NCI-H1092 (cell line): ENCODE measurements at regions not wholly inside any gene's neighbourhood (a gene's known extent, or its start where the extent isn't known, plus 50 kb on each side); places are given as distances from the start of the nearest gene placed in this dataset.

Source experiments
- DNase-seq: peaks from one replicate; lab custom pipeline; 2025; lab: John Stamatoyannopoulos, UW

DNA sequence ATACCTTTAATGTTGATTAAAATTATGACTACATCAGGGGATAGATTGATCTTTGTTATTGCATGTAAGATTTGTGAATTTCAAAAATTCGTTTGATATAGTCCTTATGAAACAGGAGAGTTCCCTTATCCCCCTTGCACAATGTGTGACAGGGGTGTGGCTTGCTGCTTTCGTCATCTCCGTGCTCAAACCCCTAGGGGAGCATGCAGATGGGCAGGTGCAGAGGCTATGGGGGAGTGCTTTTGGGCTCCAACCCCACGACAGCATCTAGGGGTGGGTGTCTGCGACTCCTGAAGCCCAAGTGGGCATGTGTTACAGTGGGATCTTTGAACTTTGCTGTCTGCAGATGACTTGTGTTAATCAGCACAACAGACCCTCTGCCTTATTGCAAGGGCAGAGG lies 360.1 kb upstream of the GOLIM4 start:
- no peak for DNase-seq

DNA sequence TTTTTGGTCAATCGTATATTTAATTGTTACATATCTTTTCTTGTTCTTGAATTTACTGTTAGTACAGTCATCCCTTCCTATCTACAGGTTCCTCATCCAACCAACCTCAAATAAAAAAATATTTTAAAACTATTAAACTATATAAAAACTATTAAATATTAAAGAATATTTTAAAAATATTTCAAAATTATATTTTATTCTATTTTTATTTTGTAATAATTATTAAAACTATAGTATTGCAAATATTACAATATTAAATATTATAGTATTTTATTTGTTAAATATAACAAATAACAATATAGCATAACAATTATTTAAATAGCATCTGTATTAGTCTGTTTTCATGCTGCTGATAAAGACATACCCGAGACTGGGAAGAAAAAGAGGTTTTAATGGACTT lies 357.9 kb upstream of the GOLIM4 start:
- DNase-seq, result no peak

- DNase-seq, result no peak
These were observed 348.2 kb upstream of the GOLIM4 start for GRCh38 chr3:168443965-168444364.

- no peak for DNase-seq
These were observed 346.8 kb upstream of the GOLIM4 start for GRCh38 chr3:168442502-168442901.

DNA sequence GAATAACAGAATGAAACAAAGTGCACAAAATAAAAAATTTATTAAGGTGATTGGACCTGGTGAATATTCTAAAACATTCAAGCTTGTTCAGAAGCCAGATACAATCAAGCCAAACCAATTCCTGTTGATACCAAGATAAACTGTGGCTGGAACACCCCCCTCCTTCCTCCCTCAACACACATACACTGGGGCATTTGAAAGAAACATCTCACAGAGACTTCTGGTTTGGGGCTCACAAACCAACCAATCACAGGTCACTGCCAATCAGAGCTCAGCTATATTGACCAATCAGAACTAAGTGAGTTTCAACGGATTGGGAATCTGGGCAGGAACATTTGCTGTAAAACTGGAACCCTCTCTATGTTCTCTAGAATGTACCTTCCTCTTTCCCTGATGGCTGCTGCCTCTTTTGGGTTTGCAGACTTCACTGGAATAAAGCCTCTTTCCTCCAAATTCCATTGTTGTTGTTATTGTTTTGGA lies 340.6 kb upstream of the GOLIM4 start:
- no peak for DNase-seq

DNA sequence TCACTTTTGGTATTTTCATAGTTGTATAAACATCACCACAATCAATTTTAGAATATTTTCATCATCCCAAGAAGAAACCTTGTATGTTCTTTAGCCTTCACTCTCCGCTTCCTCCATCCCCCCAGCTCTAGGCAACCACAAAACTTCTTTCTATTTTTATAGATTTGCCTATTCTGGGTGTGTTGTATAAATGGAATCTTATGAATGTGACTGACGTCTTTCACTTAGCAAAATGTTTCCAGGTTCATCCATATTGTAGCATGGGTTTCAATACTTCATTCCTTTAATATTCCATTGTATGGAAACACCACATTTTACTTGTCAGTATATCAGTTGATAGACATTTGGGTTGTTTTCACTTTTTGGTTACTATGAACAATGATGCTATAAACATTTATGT lies 335.8 kb upstream of the GOLIM4 start:
- DNase-seq, result no peak

GRCh38 chr3:168427835-168428475 lies 332.2 kb upstream of the GOLIM4 start:
- DNase-seq, result no peak

GRCh38 chr3:168427156-168427555 lies 331.4 kb upstream of the GOLIM4 start:
- no peak for DNase-seq

- DNase-seq, result no peak
These were observed 330.3 kb upstream of the GOLIM4 start for GRCh38 chr3:168425936-168426595.

- no peak for DNase-seq
These were observed 328.5 kb upstream of the GOLIM4 start for GRCh38 chr3:168424059-168424734.

GRCh38 chr3:168422843-168423242 lies 327.1 kb upstream of the GOLIM4 start:
- no peak for DNase-seq

DNA sequence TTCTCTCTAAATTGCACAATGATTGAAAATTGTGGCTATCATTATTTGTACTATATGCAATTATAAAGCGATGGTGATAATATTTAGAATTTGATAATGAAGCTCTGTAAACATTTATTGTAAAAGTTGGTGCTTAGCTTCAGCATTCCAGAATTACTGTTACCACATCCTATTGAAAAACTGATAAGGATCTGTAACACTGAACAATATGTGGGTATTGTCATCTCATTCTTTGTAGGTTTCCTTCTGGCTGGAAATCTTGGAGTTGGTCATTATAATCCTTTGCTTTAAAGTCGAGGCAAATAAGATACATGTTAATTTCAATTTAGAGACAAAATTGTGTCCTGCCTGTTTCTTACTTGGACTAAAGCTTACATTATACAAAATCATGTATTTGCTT lies 323.4 kb upstream of the GOLIM4 start:
- DNase-seq, result no peak

DNA sequence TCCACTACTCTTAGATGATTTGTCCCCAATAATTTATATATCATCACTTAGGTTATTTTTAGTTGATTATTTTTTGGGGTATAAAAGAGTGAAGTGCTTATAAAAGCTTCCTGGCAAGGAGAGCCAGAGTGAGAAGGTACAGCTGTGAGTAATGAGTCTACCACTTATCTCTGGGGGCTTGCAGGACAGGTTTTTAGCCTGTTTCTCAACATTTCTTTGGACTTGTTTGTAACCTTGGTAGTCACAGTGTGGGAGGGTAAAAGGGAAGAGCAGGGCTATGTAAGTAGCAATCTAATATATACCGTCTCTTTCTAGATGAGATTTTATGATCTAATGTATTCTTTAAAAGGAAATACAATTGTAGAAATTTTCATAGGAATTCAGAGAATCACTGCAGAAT lies 321.3 kb upstream of the GOLIM4 start:
- no peak for DNase-seq

GRCh38 chr3:168416446-168416845 lies 320.7 kb upstream of the GOLIM4 start:
- DNase-seq, result no peak

DNA sequence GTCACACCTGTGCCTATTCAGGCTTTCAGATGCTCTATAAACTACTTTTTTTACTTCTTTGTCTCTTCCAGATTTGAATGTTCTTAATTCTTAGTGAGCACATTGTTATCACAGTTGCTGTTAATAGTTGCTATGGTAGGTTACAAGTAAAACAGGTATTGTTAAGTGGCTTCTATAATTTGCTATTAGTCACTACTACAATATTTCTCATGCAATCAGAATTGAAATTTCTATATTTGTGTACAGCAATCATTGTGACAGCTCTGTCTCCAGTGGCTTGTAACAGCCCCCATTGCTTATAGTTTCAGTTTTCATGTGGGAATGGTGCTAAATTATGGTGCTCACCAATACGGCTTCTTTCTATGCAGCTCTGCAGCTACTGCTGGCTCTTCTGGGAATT lies 318.4 kb upstream of the GOLIM4 start:
- no peak for DNase-seq

- DNase-seq, result no peak
These were observed 311.7 kb upstream of the GOLIM4 start for GRCh38 chr3:168407381-168407780.

DNA sequence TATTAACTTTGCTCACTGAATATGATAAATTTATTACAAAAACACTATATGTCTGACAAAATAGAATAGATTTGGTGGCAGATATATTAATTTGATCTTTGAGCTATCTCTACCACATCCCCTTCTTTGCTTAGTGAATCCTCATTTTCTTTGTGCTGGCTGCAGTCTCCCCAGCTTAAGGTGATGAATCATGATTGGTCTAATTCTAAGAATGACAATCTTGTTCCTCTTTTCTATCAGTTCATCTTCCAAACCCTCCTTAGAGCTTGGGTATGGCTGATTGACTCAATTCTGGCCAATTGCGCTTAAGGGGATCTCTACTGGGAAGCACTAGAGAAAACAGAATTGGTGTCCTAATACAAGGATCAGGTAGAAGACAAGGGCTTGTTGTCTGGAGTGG lies 309.6 kb upstream of the GOLIM4 start:
- no peak for DNase-seq

GRCh38 chr3:168398371-168399025 lies 302.8 kb upstream of the GOLIM4 start:
- DNase-seq, result no peak

GRCh38 chr3:168396861-168397260 lies 301.1 kb upstream of the GOLIM4 start:
- no peak for DNase-seq

DNA sequence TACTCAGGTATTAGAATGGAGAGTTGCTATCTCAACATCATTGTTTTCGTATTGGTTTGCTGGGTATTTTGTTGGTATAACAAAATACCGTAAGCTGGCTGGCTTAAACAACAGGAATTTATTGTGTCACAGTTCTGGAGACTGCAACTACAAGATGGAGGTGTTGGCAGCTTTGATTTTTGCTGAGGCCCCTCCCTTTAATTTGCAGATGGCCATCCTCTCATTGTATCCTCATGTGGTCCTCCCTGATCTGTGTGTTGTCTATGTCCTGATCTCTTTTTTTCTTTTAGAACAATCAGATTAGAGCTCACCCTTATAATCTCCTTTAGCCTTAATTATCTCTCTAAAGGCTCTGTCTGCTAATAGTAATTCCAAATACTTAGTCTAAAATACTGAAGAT lies 299.8 kb upstream of the GOLIM4 start:
- no peak for DNase-seq

DNA sequence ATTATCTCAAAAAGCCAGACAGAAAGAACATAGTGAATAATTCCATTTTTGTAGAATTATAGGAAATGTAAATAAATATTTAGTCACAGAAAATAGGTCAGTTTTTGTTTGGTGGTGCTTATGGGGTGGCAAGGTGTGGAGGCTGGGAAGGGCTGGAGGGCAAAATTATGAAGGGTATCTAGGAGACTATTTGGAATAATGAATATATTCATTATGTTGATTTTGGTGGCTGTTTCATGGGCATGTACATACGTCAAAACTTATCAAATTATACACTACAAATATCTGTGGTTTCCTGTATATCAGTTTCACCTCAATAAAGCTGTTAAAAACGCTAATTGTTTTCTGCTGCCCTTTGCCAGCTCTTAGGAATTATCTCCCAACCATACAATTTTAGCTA lies 298.7 kb upstream of the GOLIM4 start:
- no peak for DNase-seq

DNA sequence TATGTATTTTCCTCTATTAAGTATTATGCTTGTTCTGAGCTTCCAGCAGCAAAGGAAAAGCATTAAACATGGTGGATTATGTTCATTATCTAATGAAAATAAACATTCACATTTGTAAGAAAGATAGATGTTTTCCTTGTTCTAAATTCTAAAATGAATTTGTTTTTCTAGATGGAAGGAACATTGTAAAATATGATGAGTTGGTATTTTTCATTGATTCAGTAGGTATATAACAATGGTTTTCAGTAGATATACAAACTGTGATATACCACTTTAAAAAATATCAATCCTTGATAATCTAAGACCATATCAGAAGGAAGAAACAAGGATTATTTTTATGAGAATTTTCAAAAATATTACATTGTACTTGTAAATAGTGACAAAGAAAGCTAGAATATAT lies 290.6 kb upstream of the GOLIM4 start:
- no peak for DNase-seq

DNA sequence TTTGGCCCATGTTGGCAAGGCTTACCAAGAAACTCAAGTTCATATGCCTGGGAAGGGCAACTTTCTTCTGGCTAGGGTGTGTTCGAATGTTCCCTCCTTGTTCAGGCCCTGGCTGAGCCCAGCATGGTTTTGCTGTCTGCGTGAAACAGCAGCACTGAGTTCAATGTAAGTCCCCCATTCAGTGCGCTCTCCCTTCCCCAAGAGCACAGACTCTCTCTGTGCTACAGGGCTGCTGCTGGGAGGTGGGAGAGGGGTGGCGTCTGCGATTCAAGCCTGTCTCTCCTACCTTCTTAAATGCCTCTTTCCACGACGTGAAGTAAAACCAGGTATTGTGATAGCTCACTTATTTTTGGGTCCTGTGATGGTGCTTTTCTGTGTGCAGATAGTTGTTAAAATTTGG lies 289.3 kb upstream of the GOLIM4 start:
- no peak for DNase-seq
